PC-9 (cell line): ENCODE measurements at regions not wholly inside any gene's neighbourhood (a gene's known extent, or its start where the extent isn't known, plus 50 kb on each side); places are given as distances from the start of the nearest gene placed in this dataset.
"Not testable (repeated sequence)": the region's sequence is repeated elsewhere in the genome, so short reads cannot be mapped to it uniquely, and the experiment has no call there.

Source experiments
- BruUV-seq: library from RNA; stranded (reverse); fragments of 400-500 nt; replicated peaks from 2 replicates; lab custom pipeline; 2021; lab: Mats Ljungman, UMichigan
- CTCF ChIA-PET: fragments of 300-600 bp; sonication (Branson Sonifier 250); formaldehyde crosslinking; loops from one replicate; lab custom pipeline; 2022; ENCODE audit warnings: antibody characterized with exemption; lab: Charles Lee
- POLR2A ChIA-PET: fragments of 300-600 bp; sonication (Branson Sonifier 250); formaldehyde crosslinking; loops from one replicate; lab custom pipeline; 2022; ENCODE audit warnings: antibody characterized with exemption; ENCODE audit not compliant: unreplicated experiment; lab: Charles Lee
- DNase-seq, 2 experiments: peaks; one replicate each; pipeline versions ENCODE4 v3.0.0 to v3.0.0-alpha.2; 2015 to 2022; ENCODE audit warnings: mixed read lengths in 1 of 2
- H2AFZ ChIP-seq: fragments of 200-600 bp; sonication (generic); 2 replicates; pipeline ENCODE4 v1.8.1; 2017; ENCODE audit warnings: antibody characterized with exemption
- H3F3A ChIP-seq: fragments of 200-600 bp; sonication (generic); 2 replicates; pipeline ENCODE4 v1.8.1; 2017; ENCODE audit warnings: antibody characterized with exemption, mild to moderate bottlenecking, low read depth; ENCODE audit not compliant: insufficient read depth
- H3K27ac ChIP-seq: fragments of 200-600 bp; sonication (generic); 2 replicates; pipeline ENCODE4 v1.6.1; 2016; ENCODE audit warnings: mixed run types
- H3K27me3 ChIP-seq: fragments of 200-600 bp; sonication (generic); 2 replicates; pipeline ENCODE4 v1.6.1; 2016; ENCODE audit warnings: low read depth, mixed run types; ENCODE audit not compliant: insufficient read depth
- H3K36me3 ChIP-seq: fragments of 200-600 bp; sonication (generic); 2 replicates; pipeline ENCODE4 v1.6.1; 2016; ENCODE audit warnings: low read depth, mixed run types
- H3K4me1 ChIP-seq: fragments of 200-600 bp; sonication (generic); replicated peaks from 2 replicates; pipeline ENCODE4 v1.6.1; 2016; ENCODE audit warnings: mixed run types; ENCODE audit not compliant: insufficient read depth
- H3K4me2 ChIP-seq: fragments of 200-600 bp; sonication (generic); 2 replicates; pipeline ENCODE4 v1.6.1; 2017; ENCODE audit warnings: mixed run types
- H3K4me3 ChIP-seq: fragments of 200-600 bp; sonication (generic); 2 replicates; pipeline ENCODE4 v1.6.1; 2016; ENCODE audit warnings: mixed run types
- H3K79me2 ChIP-seq: fragments of 200-600 bp; sonication (generic); 2 replicates; pipeline ENCODE4 v1.6.1; 2017; ENCODE audit warnings: low read depth, mixed run types
- H3K9me2 ChIP-seq: fragments of 200-600 bp; sonication (generic); 2 replicates; pipeline ENCODE4 v1.8.1; 2017; ENCODE audit warnings: mild to moderate bottlenecking; ENCODE audit not compliant: insufficient read depth
- H3K9me3 ChIP-seq: fragments of 200-600 bp; sonication (generic); 2 replicates; pipeline ENCODE4 v1.8.1; 2016; ENCODE audit warnings: low read depth; ENCODE audit not compliant: insufficient read depth
- H4K20me1 ChIP-seq: fragments of 200-600 bp; sonication (generic); 2 replicates; pipeline ENCODE4 v1.8.1; 2017; ENCODE audit not compliant: insufficient read depth
- EZH2 ChIP-seq: fragments of 200-600 bp; sonication (generic); IDR thresholded peaks from 2 replicates; pipeline ENCODE4 v1.8.0; 2017; ENCODE audit warnings: antibody characterized with exemption, low read depth
- intact Hi-C: fragments of 100-400 bp; cut with micrococcal nuclease; formaldehyde crosslinking; loops from one replicate; pipeline ENCODE4 v1.10.0; 2022; ENCODE audit not compliant: unreplicated experiment
- TF ChIP-seq, protein P1 (sequence below): fragments of 200-600 bp; sonication (generic); conservative IDR thresholded peaks from 2 replicates; pipeline ENCODE4 v1.6.1; 2017; ENCODE audit warnings: mixed run types, antibody characterized with exemption, mild to moderate bottlenecking, moderate library complexity

DNA sequence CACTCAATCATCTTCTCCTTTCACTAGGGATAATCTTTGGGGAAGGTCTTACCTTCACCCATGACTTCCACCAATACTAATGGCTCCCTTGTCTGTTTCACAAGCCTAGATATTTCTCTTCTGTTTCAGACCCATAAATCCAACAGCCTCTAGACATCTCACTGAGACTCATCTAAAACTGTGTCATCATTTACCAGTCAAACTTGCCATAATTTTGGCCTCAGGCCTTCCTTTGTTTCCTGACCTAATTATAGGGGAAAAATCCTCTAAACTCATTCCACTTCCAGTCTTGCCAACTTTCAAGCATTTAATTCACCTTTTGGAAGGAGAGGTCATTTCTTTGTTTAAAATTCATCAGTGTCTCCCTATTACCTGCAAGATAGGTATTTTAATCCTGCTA, 181.0 kb upstream of the CNKSR2 start:
- H3K9me3 ChIP-seq, result no peaks in the 10 kb centered on the region
- H3K27me3 ChIP-seq, result no peaks in the 10 kb centered on the region
- no peak overlapping the region for H3K4me3 ChIP-seq
- intact Hi-C loops, result no loop called here
- TF ChIP-seq, protein P1, sequence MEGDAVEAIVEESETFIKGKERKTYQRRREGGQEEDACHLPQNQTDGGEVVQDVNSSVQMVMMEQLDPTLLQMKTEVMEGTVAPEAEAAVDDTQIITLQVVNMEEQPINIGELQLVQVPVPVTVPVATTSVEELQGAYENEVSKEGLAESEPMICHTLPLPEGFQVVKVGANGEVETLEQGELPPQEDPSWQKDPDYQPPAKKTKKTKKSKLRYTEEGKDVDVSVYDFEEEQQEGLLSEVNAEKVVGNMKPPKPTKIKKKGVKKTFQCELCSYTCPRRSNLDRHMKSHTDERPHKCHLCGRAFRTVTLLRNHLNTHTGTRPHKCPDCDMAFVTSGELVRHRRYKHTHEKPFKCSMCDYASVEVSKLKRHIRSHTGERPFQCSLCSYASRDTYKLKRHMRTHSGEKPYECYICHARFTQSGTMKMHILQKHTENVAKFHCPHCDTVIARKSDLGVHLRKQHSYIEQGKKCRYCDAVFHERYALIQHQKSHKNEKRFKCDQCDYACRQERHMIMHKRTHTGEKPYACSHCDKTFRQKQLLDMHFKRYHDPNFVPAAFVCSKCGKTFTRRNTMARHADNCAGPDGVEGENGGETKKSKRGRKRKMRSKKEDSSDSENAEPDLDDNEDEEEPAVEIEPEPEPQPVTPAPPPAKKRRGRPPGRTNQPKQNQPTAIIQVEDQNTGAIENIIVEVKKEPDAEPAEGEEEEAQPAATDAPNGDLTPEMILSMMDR, result no peak
- TF ChIP-seq EZH2, result no peak
- H3K79me2 ChIP-seq, result no peaks in the 10 kb centered on the region
- ChIA-PET POLR2A (no interaction called here), CTCF (no interaction called here)
- no peaks in the 10 kb centered on the region for H3K4me1 ChIP-seq
- no peak overlapping the region for H3K27ac ChIP-seq
- no peak overlapping the region for H3K4me2 ChIP-seq
- H2AFZ ChIP-seq, result no peak overlapping the region
- no peak for DNase-seq
- no peaks in the 10 kb centered on the region for H4K20me1 ChIP-seq
- no peaks in the 10 kb centered on the region for H3K36me3 ChIP-seq
- H3K9me2 ChIP-seq, result no peaks in the 10 kb centered on the region; the same call in 1 of the 2 replicates
- H3F3A ChIP-seq, result no peaks in the 10 kb centered on the region
- BruUV-seq, result no TSS peak

DNA sequence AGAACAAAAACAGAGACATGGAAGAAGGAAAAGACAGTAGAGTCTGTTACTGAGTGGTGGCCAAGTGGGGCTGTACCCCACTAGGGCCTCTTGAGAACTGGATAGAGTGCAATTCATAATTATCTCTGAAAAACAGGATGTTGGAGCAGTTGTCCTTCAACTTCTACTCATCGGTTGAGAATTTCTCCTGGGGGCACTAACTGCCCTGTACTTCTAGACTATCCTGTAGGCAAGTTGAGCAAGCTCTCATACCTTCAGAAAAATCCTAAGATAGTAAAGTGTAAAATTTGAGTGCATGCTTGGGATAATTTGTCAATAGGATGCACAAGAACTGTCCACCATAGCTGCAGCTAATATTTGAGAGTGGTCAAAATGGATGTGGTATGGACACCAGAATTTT, 179.7 kb upstream of the CNKSR2 start:
- Histone ChIP-seq H3K9me3 (no peaks in the 10 kb centered on the region), H3K4me2 (no peak overlapping the region), H2AFZ (no peak overlapping the region), H3K27ac (no peak overlapping the region), H3K79me2 (no peaks in the 10 kb centered on the region), H3K36me3 (no peaks in the 10 kb centered on the region), H3K4me3 (no peak overlapping the region), H3F3A (no peaks in the 10 kb centered on the region), H3K9me2 (no peaks in the 10 kb centered on the region; the same call in 1 of the 2 replicates), H4K20me1 (no peaks in the 10 kb centered on the region), H3K27me3 (no peaks in the 10 kb centered on the region), H3K4me1 (no peaks in the 10 kb centered on the region)
- POLR2A ChIA-PET, result no interaction called here
- intact Hi-C loops, result no loop called here
- CTCF ChIA-PET, result no interaction called here
- no peak for DNase-seq
- TF ChIP-seq, protein P1, result no peak
- no peak for TF ChIP-seq EZH2
- no TSS peak for BruUV-seq

DNA sequence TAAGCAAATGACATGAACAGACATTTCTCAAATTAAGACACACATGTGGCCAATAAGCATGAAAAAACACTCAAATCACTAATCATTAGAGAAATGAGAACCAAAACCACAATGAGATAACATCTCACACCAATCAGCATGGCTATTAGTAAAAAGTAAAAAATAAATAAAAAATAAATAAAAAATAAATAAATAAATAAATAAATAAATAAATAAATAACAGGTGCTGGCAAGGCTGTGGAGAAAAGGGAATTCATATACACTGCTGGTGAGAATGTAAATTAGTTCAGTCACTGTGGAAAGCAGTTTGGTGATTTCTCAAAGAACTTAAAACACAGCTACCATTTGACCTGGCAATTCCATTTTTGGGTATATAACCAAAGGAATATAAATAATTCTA, 167.1 kb upstream of the CNKSR2 start:
- Histone ChIP-seq H3K9me3 (no peaks in the 10 kb centered on the region), H2AFZ (no peak overlapping the region), H3K9me2 (no peaks in the 10 kb centered on the region), H3F3A (no peaks in the 10 kb centered on the region), H3K36me3 (no peaks in the 10 kb centered on the region), H3K4me2 (no peak overlapping the region), H3K27ac (no peak overlapping the region), H4K20me1 (no peaks in the 10 kb centered on the region), H3K27me3 (no peaks in the 10 kb centered on the region), H3K4me1 (no peaks in the 10 kb centered on the region), H3K79me2 (no peaks in the 10 kb centered on the region), H3K4me3 (no peak overlapping the region)
- ChIA-PET POLR2A (no interaction called here), CTCF (no interaction called here)
- TF ChIP-seq, protein P1, result no peak
- DNase-seq, result no peak
- intact Hi-C loops, result no loop called here
- BruUV-seq, result no TSS peak

DNA sequence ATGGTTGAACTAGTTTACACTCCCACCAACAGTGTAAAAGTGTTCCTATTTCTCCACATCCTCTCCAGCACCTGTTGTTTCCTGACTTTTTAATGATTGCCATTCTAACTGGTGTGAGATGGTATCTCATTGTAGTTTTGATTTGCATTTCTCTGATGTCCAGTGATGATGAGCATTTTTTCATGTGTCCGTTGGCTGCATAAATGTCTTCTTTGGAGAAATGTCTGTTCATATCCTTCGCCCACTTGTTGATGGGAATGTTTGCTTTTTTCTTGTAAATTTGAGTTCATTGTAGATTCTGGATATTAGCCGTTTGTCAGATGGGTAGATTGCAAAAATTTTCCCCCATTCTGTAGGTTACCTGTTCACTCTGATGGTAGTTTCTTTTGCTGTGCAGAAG, 155.0 kb upstream of the CNKSR2 start:
- H2AFZ ChIP-seq, H3K9me3 ChIP-seq, H3K27ac ChIP-seq, BruUV-seq, POLR2A ChIA-PET, H3K79me2 ChIP-seq, DNase-seq, H3K9me2 ChIP-seq, CTCF ChIA-PET, H3K27me3 ChIP-seq, H3F3A ChIP-seq, H4K20me1 ChIP-seq, intact Hi-C loops, H3K4me1 ChIP-seq, H3K4me2 ChIP-seq, H3K4me3 ChIP-seq, H3K36me3 ChIP-seq: not testable (repeated sequence)
